Stimulated activated CD8-positive, alpha-beta memory T cell treated with anti-CD3 and anti-CD28 coated beads, Interleukin-15, amount 100 ng/mL, for 24 hours (primary cell): ENCODE measurements at regions not wholly inside any gene's neighbourhood (a gene's known extent, or its start where the extent isn't known, plus 50 kb on each side); places are given as distances from the start of the nearest gene placed in this dataset.

Experiments used
- DNase-seq: peaks from one replicate; pipeline ENCODE4 v3.0.0-alpha.2; 2020; ENCODE audit warnings: low read depth

GRCh38 chr4:1542516-1543320, 136.5 kb upstream of the NKX1-1 start:
- no peak for DNase-seq

- DNase-seq = no peak
Observed at GRCh38 chr4:1542226-1542490, 135.9 kb upstream of the NKX1-1 start.

- no peak for DNase-seq
Observed at GRCh38 chr4:1541449-1542225, 135.4 kb upstream of the NKX1-1 start.

GRCh38 chr4:1540601-1541375, 134.5 kb upstream of the NKX1-1 start:
- DNase-seq = no peak

GRCh38 chr4:1539859-1540600, 133.8 kb upstream of the NKX1-1 start:
- DNase-seq = no peak

- DNase-seq = no peak
Observed at GRCh38 chr4:1538941-1539772, 132.9 kb upstream of the NKX1-1 start.

- DNase-seq = no peak
Observed at GRCh38 chr4:1538096-1538410, 131.8 kb upstream of the NKX1-1 start.

GRCh38 chr4:1537410-1538095, 131.3 kb upstream of the NKX1-1 start:
- DNase-seq = no peak

GRCh38 chr4:1536579-1537409, 130.6 kb upstream of the NKX1-1 start:
- DNase-seq = no peak

- DNase-seq = no peak
Observed at GRCh38 chr4:1535926-1536578, 129.8 kb upstream of the NKX1-1 start.

- no peak for DNase-seq
Observed at GRCh38 chr4:1534876-1535526, 128.8 kb upstream of the NKX1-1 start.

- no peak for DNase-seq
Observed at GRCh38 chr4:1534095-1534872, 128.0 kb upstream of the NKX1-1 start.

GRCh38 chr4:1533501-1534064, 127.3 kb upstream of the NKX1-1 start:
- DNase-seq = no peak

- DNase-seq = no peak
Observed at GRCh38 chr4:1532549-1533395, 126.5 kb upstream of the NKX1-1 start.

- DNase-seq = no peak
Observed at GRCh38 chr4:1531683-1532548, 125.7 kb upstream of the NKX1-1 start.

- DNase-seq = no peak
Observed at GRCh38 chr4:1530356-1530755, 124.1 kb upstream of the NKX1-1 start.
